ENCODE measurements at regions not wholly inside any gene's neighbourhood (a gene's known extent, or its start where the extent isn't known, plus 50 kb on each side); places are given as distances from the start of the nearest gene placed in this dataset.

DNA sequence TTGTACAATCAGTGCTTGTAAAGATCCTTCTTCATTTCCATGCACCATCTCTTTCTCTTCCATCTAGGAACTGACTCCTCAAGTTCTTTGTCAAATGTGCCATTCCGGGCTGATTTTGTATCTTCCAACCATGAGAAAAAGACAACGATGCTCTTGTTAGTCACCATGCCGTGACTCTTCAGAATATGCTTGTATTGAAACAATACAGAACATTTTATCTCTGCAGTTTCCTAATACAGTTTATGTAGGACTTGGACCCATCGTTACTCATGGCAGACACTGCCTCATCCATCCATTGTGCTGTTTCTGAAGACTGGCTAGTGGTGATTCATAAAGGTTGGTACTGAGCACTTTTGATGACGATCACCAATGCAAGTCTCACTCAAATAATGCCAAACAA, 283.2 kb downstream of the KCNS3 start:
- TF ChIP-seq GATA3 (IDR thresholded peaks at IDR 0.05; ENCODE audit: low read depth, low read length) (no peak), GATA2 (IDR thresholded peaks at IDR 0.05; ENCODE audit: low read depth, low read length) (no peak)

Measured in SH-SY5Y (cell line).